HL-60 (cell line): ENCODE measurements at regions not wholly inside any gene's neighbourhood (a gene's known extent, or its start where the extent isn't known, plus 50 kb on each side); places are given as distances from the start of the nearest gene placed in this dataset.

Experiments used
- GABPA ChIP-seq: IDR thresholded peaks from 2 replicates; pipeline ENCODE4 v1.6.1; 2012; ENCODE audit warnings: low read depth
- POLR2AphosphoS5 ChIP-seq: IDR thresholded peaks from 2 replicates; pipeline ENCODE4 v1.6.1; 2012; ENCODE audit warnings: low read depth
- TF ChIP-seq, protein P1 (sequence below): IDR thresholded peaks from one replicate; pipeline ENCODE4 v1.5.1; 2011; ENCODE audit warnings: low read length, control low read depth, inconsistent platforms; ENCODE audit not compliant: insufficient read depth
- TF ChIP-seq, protein P2 (sequence below): IDR thresholded peaks from 2 replicates; pipeline ENCODE4 v1.6.1; 2012; ENCODE audit warnings: low read depth; ENCODE audit not compliant: insufficient replicate concordance

DNA sequence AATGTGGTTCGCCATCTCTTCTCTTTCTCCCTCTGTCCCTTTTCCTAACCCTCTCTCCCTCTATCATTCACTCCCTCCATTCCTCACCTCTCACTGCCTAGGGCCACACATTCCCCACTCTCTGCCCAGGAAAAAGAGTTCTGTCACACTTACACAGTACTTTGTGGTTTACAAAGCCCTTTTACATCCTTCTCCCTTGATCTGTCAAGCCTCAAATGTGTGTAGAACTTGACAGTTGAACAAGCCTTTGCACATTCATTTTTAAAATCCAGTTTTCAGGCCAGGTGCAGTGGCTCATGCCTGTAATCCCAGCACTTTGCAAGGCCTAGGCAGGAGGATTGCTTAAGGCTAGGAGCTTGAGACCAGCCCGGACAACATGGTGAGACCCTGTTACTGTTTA, 156.3 kb downstream of the VSIG4 start:
- TF ChIP-seq, protein P1, sequence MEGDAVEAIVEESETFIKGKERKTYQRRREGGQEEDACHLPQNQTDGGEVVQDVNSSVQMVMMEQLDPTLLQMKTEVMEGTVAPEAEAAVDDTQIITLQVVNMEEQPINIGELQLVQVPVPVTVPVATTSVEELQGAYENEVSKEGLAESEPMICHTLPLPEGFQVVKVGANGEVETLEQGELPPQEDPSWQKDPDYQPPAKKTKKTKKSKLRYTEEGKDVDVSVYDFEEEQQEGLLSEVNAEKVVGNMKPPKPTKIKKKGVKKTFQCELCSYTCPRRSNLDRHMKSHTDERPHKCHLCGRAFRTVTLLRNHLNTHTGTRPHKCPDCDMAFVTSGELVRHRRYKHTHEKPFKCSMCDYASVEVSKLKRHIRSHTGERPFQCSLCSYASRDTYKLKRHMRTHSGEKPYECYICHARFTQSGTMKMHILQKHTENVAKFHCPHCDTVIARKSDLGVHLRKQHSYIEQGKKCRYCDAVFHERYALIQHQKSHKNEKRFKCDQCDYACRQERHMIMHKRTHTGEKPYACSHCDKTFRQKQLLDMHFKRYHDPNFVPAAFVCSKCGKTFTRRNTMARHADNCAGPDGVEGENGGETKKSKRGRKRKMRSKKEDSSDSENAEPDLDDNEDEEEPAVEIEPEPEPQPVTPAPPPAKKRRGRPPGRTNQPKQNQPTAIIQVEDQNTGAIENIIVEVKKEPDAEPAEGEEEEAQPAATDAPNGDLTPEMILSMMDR = no peak
- TF ChIP-seq GABPA (no peak), POLR2AphosphoS5 (no peak)
- TF ChIP-seq, protein P2, sequence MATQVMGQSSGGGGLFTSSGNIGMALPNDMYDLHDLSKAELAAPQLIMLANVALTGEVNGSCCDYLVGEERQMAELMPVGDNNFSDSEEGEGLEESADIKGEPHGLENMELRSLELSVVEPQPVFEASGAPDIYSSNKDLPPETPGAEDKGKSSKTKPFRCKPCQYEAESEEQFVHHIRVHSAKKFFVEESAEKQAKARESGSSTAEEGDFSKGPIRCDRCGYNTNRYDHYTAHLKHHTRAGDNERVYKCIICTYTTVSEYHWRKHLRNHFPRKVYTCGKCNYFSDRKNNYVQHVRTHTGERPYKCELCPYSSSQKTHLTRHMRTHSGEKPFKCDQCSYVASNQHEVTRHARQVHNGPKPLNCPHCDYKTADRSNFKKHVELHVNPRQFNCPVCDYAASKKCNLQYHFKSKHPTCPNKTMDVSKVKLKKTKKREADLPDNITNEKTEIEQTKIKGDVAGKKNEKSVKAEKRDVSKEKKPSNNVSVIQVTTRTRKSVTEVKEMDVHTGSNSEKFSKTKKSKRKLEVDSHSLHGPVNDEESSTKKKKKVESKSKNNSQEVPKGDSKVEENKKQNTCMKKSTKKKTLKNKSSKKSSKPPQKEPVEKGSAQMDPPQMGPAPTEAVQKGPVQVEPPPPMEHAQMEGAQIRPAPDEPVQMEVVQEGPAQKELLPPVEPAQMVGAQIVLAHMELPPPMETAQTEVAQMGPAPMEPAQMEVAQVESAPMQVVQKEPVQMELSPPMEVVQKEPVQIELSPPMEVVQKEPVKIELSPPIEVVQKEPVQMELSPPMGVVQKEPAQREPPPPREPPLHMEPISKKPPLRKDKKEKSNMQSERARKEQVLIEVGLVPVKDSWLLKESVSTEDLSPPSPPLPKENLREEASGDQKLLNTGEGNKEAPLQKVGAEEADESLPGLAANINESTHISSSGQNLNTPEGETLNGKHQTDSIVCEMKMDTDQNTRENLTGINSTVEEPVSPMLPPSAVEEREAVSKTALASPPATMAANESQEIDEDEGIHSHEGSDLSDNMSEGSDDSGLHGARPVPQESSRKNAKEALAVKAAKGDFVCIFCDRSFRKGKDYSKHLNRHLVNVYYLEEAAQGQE = no peak
